Tibial nerve (tissue), 4 donors: ENCODE measurements at regions not wholly inside any gene's neighbourhood (a gene's known extent, or its start where the extent isn't known, plus 50 kb on each side); places are given as distances from the start of the nearest gene placed in this dataset.

ENCODE experiments used
- DNase-seq, 2 donors: peaks; one replicate each; pipeline ENCODE4 v3.0.0-alpha.2; 2019; ENCODE audit warnings: low spot score in 2 of 2
- H3K27ac ChIP-seq, 4 donors: fragments of 200-600 bp; sonication (generic) in 3 of 4; one replicate each; pipeline ENCODE4 v1.5.1; 2017 to 2019; ENCODE audit warnings: mild to moderate bottlenecking in 1 of 4
- H3K27me3 ChIP-seq, 2 donors: fragments of 200-600 bp; sonication (generic) in 1 of 2; one replicate each; pipeline versions ENCODE4 v1.5.1 to v1.6.0; 2017 to 2019
- H3K36me3 ChIP-seq, 3 donors: fragments of 200-600 bp; sonication (generic); one replicate each; pipeline ENCODE4 v1.5.1; 2018 to 2019
- H3K4me1 ChIP-seq, 4 donors: fragments of 200-600 bp; sonication (generic) in 3 of 4; one replicate each; pipeline ENCODE4 v1.5.1; 2017 to 2019
- H3K4me3 ChIP-seq, 4 donors: fragments of 200-600 bp; sonication (generic) in 3 of 4; one replicate each; pipeline ENCODE4 v1.5.1; 2017 to 2019; ENCODE audit warnings: mild to moderate bottlenecking in 1 of 4, moderate library complexity in 1 of 4
- H3K9me3 ChIP-seq, 4 donors: fragments of 200-600 bp; sonication (generic) in 3 of 4; one replicate each; pipeline ENCODE4 v1.5.1; 2017 to 2019
- CTCF ChIP-seq, 5 experiments: fragments of 200-600 bp in 3 of 5; fragments of 450-650 bp in 2 of 5; sonication (generic) in 3 of 5; IDR thresholded peaks; one replicate each; pipeline ENCODE4 v1.5.1; 2016 to 2019; ENCODE audit warnings: antibody characterized with exemption in 5 of 5, mild to moderate bottlenecking in 3 of 5, moderate library complexity in 2 of 5
- EP300 ChIP-seq, 2 donors: sonication (generic); formaldehyde crosslinking; IDR thresholded peaks; one replicate each; pipeline ENCODE4 v1.6.1; 2017; ENCODE audit warnings: antibody characterized with exemption in 2 of 2, mild to moderate bottlenecking in 1 of 2
- POLR2A ChIP-seq, 2 donors: fragments of 450-650 bp; IDR thresholded peaks; one replicate each; pipeline ENCODE4 v1.6.1; 2017; ENCODE audit warnings: antibody characterized with exemption in 2 of 2, mild to moderate bottlenecking in 2 of 2, moderate library complexity in 2 of 2
- WGBS, 2 donors: methylation state at CpG; one replicate each; pipeline ENCODE4 v1.1.5; 2018; 5-methylcytosine and 5-hydroxymethylcytosine counted together

DNA sequence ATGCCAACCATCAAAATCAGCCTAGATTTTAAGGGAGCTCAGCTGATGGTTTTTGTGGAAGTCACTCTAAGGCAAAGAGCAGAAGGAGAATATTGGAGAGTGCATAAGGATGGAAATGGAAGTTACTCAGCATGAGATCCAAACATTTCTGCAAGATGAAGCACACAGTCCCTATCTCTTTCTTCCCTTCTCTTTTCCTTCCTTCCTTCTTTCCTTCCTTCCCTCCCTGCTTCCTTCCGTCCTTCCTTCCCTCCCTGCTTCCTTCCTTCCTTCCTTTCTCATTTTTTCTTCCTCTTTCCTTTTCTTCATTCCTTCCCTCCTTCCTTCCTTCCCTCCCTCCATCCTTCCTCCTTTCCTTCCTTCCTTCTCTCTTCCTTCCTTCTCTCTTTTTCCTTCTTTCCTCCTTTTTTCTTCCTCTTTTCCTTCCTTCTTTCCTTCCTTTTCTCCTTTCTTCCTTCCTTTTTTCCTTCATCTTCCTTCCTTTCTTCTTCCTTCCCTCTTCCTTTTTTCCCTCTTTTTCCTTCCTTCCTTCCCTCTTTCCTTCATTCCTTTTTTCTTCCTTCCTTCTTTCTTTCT, 727.9 kb upstream of the CDH2 start:
- Histone ChIP-seq H3K27me3 (no peaks in the 10 kb centered on the region), H3K36me3 (no peaks in the 10 kb centered on the region), H3K9me3 (no peaks in the 10 kb centered on the region), H3K4me3 (no peak overlapping the region), H3K27ac (no peak overlapping the region), H3K4me1 (no peaks in the 10 kb centered on the region)
- no peak for DNase-seq
- 50 to 82% methylated on average over 1 of the region's 1 CpG for WGBS, 2 donors
- TF ChIP-seq EP300 (IDR thresholded peaks at IDR 0.05) (no peak), POLR2A (IDR thresholded peaks at IDR 0.05) (no peak), CTCF (IDR thresholded peaks at IDR 0.05) (no peak)

GRCh38 chr18:28903306-28903705, 726.4 kb upstream of the CDH2 start:
- Histone ChIP-seq H3K27me3 (no peaks in the 10 kb centered on the region), H3K9me3 (no peaks in the 10 kb centered on the region), H3K27ac (no peak overlapping the region), H3K4me3 (no peak overlapping the region), H3K4me1 (no peaks in the 10 kb centered on the region), H3K36me3 (no peaks in the 10 kb centered on the region)
- WGBS, 2 donors, result 31 to 57% methylated on average over 1 of the region's 1 CpG
- TF ChIP-seq CTCF (IDR thresholded peaks at IDR 0.05) (no peak), POLR2A (IDR thresholded peaks at IDR 0.05) (no peak), EP300 (IDR thresholded peaks at IDR 0.05) (no peak)
- DNase-seq, result no peak

GRCh38 chr18:28890791-28891190, 713.9 kb upstream of the CDH2 start:
- Histone ChIP-seq H3K27me3 (no peaks in the 10 kb centered on the region), H3K27ac (no peak overlapping the region), H3K4me3 (no peak overlapping the region), H3K36me3 (no peaks in the 10 kb centered on the region), H3K9me3 (no peaks in the 10 kb centered on the region), H3K4me1 (no peaks in the 10 kb centered on the region)
- DNase-seq, result no peak
- TF ChIP-seq POLR2A (IDR thresholded peaks at IDR 0.05) (no peak), CTCF (IDR thresholded peaks at IDR 0.05) (no peak), EP300 (IDR thresholded peaks at IDR 0.05) (no peak)
- WGBS, 2 donors, result 73 to 83% methylated on average over 3 of the region's 3 CpGs

DNA sequence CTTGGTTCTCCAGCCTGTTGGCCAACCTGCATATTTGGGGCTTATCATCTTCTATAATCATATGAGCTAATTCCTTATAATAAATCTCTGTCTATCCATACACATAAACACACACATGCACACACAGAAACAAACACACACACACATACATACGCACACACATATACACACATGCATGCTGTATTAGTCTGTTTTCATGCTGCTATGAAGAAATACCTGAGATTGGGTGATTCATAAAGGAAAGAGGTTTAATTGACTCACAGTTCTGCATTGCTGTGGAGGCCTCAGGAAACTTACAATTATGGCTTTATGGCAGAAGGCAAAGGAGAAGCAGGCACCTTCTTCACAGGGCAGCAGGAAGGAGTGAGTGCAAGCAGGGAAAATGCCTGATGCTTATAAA, 707.4 kb upstream of the CDH2 start:
- WGBS, 2 donors, result 100% methylated on average over 1 of the region's 1 CpG
- TF ChIP-seq EP300 (IDR thresholded peaks at IDR 0.05) (no peak), POLR2A (IDR thresholded peaks at IDR 0.05) (no peak), CTCF (IDR thresholded peaks at IDR 0.05) (no peak)
- H3K4me3 ChIP-seq, result no peak overlapping the region
- H3K9me3 ChIP-seq, result no peaks in the 10 kb centered on the region
- no peak overlapping the region for H3K27ac ChIP-seq
- H3K4me1 ChIP-seq, result no peaks in the 10 kb centered on the region
- no peaks in the 10 kb centered on the region for H3K27me3 ChIP-seq
- no peak for DNase-seq
- H3K36me3 ChIP-seq, result no peaks in the 10 kb centered on the region

GRCh38 chr18:28880856-28881255, 703.9 kb upstream of the CDH2 start:
- Histone ChIP-seq H3K27me3 (no peaks in the 10 kb centered on the region), H3K9me3 (no peaks in the 10 kb centered on the region), H3K36me3 (no peaks in the 10 kb centered on the region), H3K4me1 (no peaks in the 10 kb centered on the region), H3K4me3 (no peak overlapping the region), H3K27ac (no peak overlapping the region)
- TF ChIP-seq CTCF (IDR thresholded peaks at IDR 0.05) (no peak), EP300 (IDR thresholded peaks at IDR 0.05) (no peak), POLR2A (IDR thresholded peaks at IDR 0.05) (no peak)
- DNase-seq, result no peak
- 91 to 94% methylated on average over 4 of the region's 4 CpGs for WGBS, 2 donors
